ENCODE measurements at regions not wholly inside any gene's neighbourhood (a gene's known extent, or its start where the extent isn't known, plus 50 kb on each side); places are given as distances from the start of the nearest gene placed in this dataset.

DNA sequence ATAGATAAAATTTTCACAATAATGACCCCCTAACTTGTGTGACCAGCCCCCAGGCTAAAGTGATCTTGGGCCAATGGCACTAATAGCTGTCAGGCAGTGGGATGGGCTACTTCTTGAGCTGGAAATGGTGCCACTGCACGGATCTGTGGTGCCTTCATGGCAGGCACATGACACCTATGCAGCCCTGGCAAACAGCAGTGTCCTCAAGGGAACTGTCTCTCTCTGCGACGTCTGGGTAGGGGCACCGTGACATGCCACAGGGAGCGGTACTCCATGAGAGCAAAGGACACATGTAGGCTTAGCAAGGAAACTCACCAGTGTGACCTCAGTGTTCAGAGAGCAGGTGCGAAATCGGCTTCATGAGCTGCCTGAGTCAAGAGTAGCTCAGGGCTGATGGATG lies 161.7 kb upstream of the TWIST2 start:
- Histone ChIP-seq H3K9me3 (ENCODE audit: control insufficient read depth, low read length) (no peaks in the 10 kb centered on the region), H3K4me1 (ENCODE audit: control insufficient read depth, insufficient read depth, low read length) (no peaks in the 10 kb centered on the region)

DNA sequence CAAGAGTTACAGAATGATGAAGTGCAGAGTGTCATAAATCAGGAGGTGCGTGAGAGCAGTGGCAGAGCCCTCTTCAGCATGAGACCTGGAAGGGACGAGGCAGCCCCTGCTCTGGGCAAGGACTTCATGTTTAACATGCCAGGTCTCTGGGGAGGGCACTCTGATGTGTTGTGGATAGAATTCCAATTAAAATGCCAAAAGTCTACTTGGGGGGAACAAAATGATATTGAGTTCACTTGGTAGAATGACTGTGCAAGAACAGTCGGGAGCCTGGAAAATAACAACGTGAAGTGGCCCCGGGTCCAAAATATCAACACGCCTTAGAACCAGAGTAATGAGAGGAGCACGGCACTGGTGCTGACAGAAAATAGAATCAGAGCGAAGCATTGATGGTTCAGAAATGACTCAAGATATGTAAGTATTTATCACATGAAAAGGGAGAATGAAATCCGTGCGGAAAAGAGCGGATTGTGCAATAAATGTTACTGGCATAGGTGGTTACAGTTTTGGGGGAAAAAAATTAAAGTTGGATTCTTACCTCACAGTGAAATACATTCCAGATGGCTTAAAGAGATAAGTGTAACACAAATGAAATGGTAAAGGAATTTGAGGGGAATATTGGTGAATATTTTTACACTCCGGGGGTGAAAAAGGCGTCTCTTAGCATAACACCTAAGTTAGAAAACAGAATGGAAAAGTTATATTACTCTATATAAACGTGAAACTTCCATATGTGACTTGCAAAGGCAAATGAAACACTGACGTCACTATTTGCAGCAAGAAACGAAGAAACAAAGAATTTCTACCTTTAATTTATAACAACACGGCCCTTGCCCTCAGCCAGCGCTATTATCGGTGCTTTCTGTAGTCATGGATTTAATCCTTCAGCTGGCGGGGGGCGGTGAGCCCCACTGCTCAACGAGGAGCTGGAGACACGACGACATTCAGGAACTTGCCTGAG lies 159.4 kb upstream of the TWIST2 start:
- H3K4me3 ChIP-seq (ENCODE audit: low read length), result no peak overlapping the region
- no peak overlapping the region for H3K9ac ChIP-seq (ENCODE audit: low read length)
- no peaks in the 10 kb centered on the region for H3K4me1 ChIP-seq (ENCODE audit: control insufficient read depth, insufficient read depth, low read length)
- no peaks in the 10 kb centered on the region for H3K27me3 ChIP-seq (ENCODE audit: control insufficient read depth, insufficient read depth, low read length)
- H3K9me3 ChIP-seq (ENCODE audit: control insufficient read depth, low read length), result no peaks in the 10 kb centered on the region
- no peaks in the 10 kb centered on the region for H3K36me3 ChIP-seq (ENCODE audit: control insufficient read depth, insufficient read depth, low read length)

More for the DNA sequence above, 161.7 kb upstream of the TWIST2 start:
- Histone ChIP-seq H3K27me3 (ENCODE audit: control insufficient read depth, insufficient read depth, low read length) (no peaks in the 10 kb centered on the region), H3K4me3 (ENCODE audit: low read length) (no peak overlapping the region), H3K9ac (ENCODE audit: low read length) (no peak overlapping the region), H3K36me3 (ENCODE audit: control insufficient read depth, insufficient read depth, low read length) (no peaks in the 10 kb centered on the region)

DNA sequence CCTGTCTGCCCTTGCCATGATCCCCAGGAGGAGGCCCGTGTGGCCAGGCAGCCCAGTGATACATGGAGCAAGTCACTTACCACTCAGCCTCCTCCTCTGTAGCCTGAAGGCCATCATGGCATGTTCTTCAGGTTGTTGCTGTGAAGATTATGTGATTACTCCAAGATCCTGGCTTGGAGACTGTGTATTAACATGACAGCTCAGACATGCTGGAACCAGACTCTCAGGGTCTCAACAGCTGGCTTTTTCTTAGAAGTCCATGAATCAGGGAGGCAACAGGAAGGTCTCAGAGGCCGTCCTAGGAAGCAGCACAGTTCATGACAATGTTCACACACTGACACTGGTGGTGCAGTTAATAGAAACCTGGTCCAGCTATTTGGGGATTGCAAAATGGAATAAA lies 158.6 kb upstream of the TWIST2 start:
- H3K4me3 ChIP-seq (ENCODE audit: low read length), result no peak overlapping the region
- H3K9ac ChIP-seq (ENCODE audit: low read length), result no peak overlapping the region
- H3K27me3 ChIP-seq (ENCODE audit: control insufficient read depth, insufficient read depth, low read length), result no peaks in the 10 kb centered on the region
- no peaks in the 10 kb centered on the region for H3K9me3 ChIP-seq (ENCODE audit: control insufficient read depth, low read length)
- H3K4me1 ChIP-seq (ENCODE audit: control insufficient read depth, insufficient read depth, low read length), result no peaks in the 10 kb centered on the region
- H3K36me3 ChIP-seq (ENCODE audit: control insufficient read depth, insufficient read depth, low read length), result no peaks in the 10 kb centered on the region

DNA sequence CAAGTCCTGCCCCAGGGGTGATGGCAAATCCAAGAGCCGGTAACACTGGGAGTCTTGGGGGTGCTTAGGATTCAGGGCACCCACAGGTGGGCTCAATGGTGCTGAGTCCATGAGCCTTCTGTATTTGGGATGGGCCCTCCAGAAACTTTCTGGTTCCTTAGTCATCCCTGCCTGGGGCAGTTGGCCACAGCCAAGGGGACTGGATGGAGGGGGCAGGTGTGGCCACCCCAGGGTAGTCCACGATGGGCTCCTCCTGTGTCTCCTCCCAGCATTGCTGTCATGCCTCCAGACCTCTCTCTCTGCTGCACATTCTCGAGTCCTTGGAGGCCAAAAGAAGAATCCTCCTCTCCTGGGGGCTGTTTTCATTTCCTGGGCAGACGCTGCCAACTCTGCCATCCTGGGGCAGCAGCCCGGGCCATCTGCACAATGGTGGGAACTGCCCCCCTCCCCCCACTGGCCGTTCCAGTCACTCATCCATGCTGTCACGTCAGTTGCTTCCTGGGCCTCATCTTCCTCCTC lies 158.0 kb upstream of the TWIST2 start:
- no peak overlapping the region for H3K4me3 ChIP-seq (ENCODE audit: low read length)
- H3K27me3 ChIP-seq (ENCODE audit: control insufficient read depth, insufficient read depth, low read length), result no peaks in the 10 kb centered on the region
- H3K9ac ChIP-seq (ENCODE audit: low read length), result no peak overlapping the region
- no peaks in the 10 kb centered on the region for H3K36me3 ChIP-seq (ENCODE audit: control insufficient read depth, insufficient read depth, low read length)
- H3K9me3 ChIP-seq (ENCODE audit: control insufficient read depth, low read length), result no peaks in the 10 kb centered on the region
- no peaks in the 10 kb centered on the region for H3K4me1 ChIP-seq (ENCODE audit: control insufficient read depth, insufficient read depth, low read length)

DNA sequence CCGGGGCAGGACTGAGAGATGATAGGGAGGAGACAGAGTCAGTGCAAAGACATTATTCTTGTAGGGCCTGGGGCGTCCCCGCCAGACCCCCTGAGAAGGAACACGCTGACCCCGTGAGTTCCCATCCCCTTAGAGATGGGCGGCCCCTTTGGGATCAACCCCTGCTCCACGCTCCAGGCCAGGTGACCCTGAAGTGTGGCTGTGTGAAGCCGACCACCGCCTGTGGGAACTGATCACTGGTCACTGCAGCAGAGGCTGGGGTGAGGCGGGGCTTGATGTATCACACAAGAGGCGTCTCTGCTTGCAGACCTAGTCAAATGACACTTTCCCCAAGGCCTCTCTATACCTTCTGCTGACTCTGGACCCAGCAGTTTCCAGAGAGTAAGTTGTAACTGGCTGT lies 157.4 kb upstream of the TWIST2 start:
- Histone ChIP-seq H3K4me3 (ENCODE audit: low read length) (no peak overlapping the region), H3K9ac (ENCODE audit: low read length) (no peak overlapping the region), H3K27me3 (ENCODE audit: control insufficient read depth, insufficient read depth, low read length) (no peaks in the 10 kb centered on the region), H3K4me1 (ENCODE audit: control insufficient read depth, insufficient read depth, low read length) (no peaks in the 10 kb centered on the region), H3K9me3 (ENCODE audit: control insufficient read depth, low read length) (no peaks in the 10 kb centered on the region), H3K36me3 (ENCODE audit: control insufficient read depth, insufficient read depth, low read length) (no peaks in the 10 kb centered on the region)

DNA sequence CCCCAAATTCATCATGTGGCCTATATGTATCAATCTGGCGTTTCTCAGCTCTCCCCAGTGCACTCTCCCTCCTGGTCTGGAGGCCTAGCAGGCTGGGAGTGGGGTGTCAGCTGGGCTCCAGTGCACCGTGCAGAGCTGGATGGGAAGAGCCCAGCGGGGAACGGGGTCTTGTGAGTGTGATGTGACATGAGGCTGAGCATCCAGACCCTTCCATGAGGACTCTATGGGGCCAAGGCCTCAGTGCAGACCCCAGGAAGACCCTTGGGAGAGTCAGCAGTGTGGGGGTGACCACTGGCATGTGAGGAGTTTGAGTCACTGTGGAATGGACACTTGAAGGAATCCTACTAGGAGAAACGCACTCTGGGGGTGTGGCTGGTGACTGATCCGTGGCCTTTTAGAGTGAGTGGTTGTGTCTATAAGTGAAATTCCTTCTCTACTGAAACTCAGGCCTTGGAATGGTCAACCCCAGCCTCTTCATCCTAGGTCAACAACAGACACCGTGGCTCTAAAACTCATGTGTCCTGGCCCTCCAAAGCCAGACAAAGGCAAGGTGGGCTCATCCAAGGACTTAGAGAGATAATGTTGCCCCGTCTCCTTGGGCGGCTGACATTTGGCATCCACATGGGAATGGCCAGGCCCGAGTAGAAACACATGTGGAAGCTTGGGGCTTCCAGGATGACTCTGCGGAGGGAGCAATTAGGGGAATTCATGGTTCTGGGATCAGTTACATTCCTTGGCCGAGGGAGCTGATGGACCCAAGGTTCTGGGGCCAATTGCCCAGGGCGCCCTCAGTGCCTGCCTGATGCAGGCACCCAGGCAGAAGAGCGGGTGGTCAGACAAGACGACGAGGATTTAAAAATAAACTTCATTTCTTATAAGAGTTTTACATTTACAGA lies 156.0 kb upstream of the TWIST2 start:
- Histone ChIP-seq H3K27me3 (ENCODE audit: control insufficient read depth, insufficient read depth, low read length) (no peaks in the 10 kb centered on the region), H3K4me3 (ENCODE audit: low read length) (no peak overlapping the region), H3K4me1 (ENCODE audit: control insufficient read depth, insufficient read depth, low read length) (no peaks in the 10 kb centered on the region), H3K36me3 (ENCODE audit: control insufficient read depth, insufficient read depth, low read length) (no peaks in the 10 kb centered on the region), H3K9ac (ENCODE audit: low read length) (no peak overlapping the region), H3K9me3 (ENCODE audit: control insufficient read depth, low read length) (no peaks in the 10 kb centered on the region)

DNA sequence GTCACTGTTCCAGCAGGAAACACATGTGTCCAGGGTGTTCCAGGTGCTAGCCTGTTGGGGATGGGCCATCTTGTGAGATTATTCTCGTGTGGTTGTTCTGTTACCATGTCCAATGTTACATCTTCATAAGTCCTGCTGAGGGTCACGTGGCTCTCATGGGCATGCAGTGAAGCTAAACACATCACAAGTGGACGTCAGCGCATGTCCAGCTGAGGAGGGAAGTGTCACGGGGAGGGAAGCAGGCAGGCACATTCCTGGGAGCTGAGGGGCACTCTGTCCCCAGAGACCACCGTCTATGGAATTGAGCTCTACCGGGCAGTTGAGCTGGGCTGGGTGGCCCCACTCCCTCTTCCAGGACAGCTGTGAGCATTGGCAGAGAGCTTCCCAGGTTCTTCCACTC lies 155.3 kb upstream of the TWIST2 start:
- Histone ChIP-seq H3K9me3 (ENCODE audit: control insufficient read depth, low read length) (no peaks in the 10 kb centered on the region), H3K9ac (ENCODE audit: low read length) (no peak overlapping the region), H3K27me3 (ENCODE audit: control insufficient read depth, insufficient read depth, low read length) (no peaks in the 10 kb centered on the region), H3K4me1 (ENCODE audit: control insufficient read depth, insufficient read depth, low read length) (no peaks in the 10 kb centered on the region), H3K4me3 (ENCODE audit: low read length) (no peak overlapping the region), H3K36me3 (ENCODE audit: control insufficient read depth, insufficient read depth, low read length) (no peaks in the 10 kb centered on the region)

DNA sequence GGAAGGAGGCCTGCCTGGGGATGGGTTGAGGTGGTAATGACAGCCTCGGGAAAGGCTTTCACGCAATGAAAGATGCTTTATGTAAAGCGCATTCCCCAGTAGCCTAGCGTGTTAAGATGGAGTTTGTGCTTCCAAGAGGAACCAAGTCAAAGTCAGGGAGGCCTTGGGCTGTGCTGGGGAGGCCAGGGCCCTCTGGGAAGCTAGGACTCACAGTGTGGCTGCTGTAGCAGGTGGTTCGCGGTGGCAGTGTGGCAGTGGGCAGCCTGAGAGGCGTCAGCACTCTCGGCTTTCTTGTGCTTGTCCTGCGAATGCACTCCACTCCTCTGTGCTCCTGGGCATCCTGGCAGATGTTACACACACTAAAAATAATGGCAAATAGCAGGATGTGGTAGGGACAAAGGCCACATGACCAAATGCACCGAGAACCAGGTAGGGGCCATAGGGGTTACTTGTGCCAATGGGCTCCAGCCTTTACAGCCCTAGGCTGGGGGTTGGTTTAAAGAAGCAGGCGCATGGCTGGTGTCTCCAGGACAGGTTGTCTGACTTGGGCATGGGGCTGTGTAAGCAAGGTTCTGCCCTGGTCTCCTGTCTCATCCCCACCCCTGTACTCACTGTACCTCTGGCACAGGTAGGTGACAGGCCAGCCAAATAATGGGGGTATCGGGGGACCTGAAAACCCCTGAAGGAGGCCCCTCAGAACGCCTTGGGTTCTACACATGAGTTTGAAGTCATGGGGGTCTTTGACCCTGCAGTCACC lies 154.4 kb upstream of the TWIST2 start:
- Histone ChIP-seq H3K36me3 (ENCODE audit: control insufficient read depth, insufficient read depth, low read length) (no peaks in the 10 kb centered on the region), H3K4me1 (ENCODE audit: control insufficient read depth, insufficient read depth, low read length) (no peaks in the 10 kb centered on the region), H3K27me3 (ENCODE audit: control insufficient read depth, insufficient read depth, low read length) (no peaks in the 10 kb centered on the region), H3K9ac (ENCODE audit: low read length) (no peak overlapping the region), H3K9me3 (ENCODE audit: control insufficient read depth, low read length) (no peaks in the 10 kb centered on the region), H3K4me3 (ENCODE audit: low read length) (no peak overlapping the region)

DNA sequence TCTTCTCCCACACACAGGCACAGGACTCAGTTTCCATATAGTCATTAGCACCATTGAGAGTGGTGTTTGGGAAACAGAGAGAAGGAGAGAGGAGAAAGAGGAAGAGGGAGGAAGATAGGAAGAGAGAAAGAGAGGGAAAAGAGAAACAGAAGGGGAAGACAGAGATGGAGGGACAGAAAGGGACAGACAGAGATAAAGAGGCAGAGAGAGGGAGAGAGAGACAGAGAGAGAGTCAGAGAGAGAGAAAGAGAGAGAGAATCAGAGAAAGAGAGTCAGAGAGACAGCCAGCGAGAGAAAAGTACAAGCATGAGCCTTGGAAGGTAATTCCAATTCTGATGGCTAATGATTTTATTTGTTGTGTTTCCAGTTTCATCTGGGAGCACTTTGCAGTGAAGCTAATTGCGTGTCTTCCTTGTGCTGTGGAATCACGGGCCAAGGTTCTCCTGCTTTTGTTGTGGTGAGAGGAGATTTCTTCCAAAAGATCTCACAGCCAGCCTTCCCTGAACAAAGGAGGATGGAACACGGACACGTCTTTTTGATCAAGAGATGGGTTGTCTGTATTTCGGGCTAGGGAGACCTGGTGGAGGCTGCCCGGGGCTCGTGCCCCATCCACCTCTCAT lies 153.6 kb upstream of the TWIST2 start:
- Histone ChIP-seq H3K4me3 (ENCODE audit: low read length) (no peak overlapping the region), H3K9ac (ENCODE audit: low read length) (no peak overlapping the region), H3K9me3 (ENCODE audit: control insufficient read depth, low read length) (no peaks in the 10 kb centered on the region), H3K36me3 (ENCODE audit: control insufficient read depth, insufficient read depth, low read length) (no peaks in the 10 kb centered on the region), H3K27me3 (ENCODE audit: control insufficient read depth, insufficient read depth, low read length) (no peaks in the 10 kb centered on the region), H3K4me1 (ENCODE audit: control insufficient read depth, insufficient read depth, low read length) (no peaks in the 10 kb centered on the region)

DNA sequence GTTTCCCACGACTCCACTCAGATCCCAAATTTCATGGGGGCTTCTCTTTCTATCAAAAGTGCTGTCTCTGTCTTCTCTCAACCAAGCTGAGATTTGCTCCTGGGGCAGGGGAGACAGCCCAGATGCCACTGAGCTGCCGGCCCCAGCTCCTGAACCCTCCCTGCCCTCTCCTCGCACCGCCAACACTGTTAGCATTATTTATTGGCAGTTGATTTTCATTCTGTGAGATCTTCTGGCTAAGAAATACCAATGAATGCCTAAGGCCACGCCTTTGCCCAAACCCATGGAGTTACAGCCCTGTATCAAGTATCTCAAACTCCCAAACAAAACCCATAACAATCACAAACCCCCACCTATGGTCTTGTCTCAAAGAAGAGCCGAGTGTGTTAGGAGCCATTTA lies 153.0 kb upstream of the TWIST2 start:
- Histone ChIP-seq H3K4me1 (ENCODE audit: control insufficient read depth, insufficient read depth, low read length) (no peaks in the 10 kb centered on the region), H3K9me3 (ENCODE audit: control insufficient read depth, low read length) (no peaks in the 10 kb centered on the region), H3K4me3 (ENCODE audit: low read length) (no peak overlapping the region), H3K9ac (ENCODE audit: low read length) (no peak overlapping the region), H3K36me3 (ENCODE audit: control insufficient read depth, insufficient read depth, low read length) (no peaks in the 10 kb centered on the region), H3K27me3 (ENCODE audit: control insufficient read depth, insufficient read depth, low read length) (no peaks in the 10 kb centered on the region)

DNA sequence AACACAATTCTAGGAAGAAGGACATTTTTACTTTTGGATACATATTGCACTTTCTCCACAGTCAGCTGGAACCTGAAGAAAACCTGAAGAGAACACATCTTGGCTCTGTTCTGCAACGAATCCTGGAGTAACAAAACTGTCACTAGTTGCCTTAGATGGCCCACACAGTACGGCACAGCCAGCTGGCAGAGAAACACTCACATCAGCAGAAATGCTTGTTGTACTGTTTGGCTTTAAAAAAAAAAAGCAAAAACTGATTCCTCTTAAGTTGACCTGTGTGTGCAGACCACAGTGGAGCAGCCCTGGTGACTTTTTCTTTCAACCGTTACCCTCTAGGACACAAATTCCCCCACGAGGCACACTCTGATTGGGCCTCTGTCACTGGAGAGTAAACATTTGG lies 152.3 kb upstream of the TWIST2 start:
- Histone ChIP-seq H3K9me3 (ENCODE audit: control insufficient read depth, low read length) (no peaks in the 10 kb centered on the region), H3K4me1 (ENCODE audit: control insufficient read depth, insufficient read depth, low read length) (no peaks in the 10 kb centered on the region), H3K9ac (ENCODE audit: low read length) (no peak overlapping the region), H3K4me3 (ENCODE audit: low read length) (no peak overlapping the region), H3K27me3 (ENCODE audit: control insufficient read depth, insufficient read depth, low read length) (no peaks in the 10 kb centered on the region), H3K36me3 (ENCODE audit: control insufficient read depth, insufficient read depth, low read length) (no peaks in the 10 kb centered on the region)

Data from mucosa of stomach (tissue), 1 donor.